Natural killer cell (primary cell): ENCODE measurements at regions not wholly inside any gene's neighbourhood (a gene's known extent, or its start where the extent isn't known, plus 50 kb on each side); places are given as distances from the start of the nearest gene placed in this dataset.

Experiments used
- ATAC-seq, 3 donors: fragments of 150-1000 bp in 2 of 3; fragments of 200-7000 bp in 1 of 3; cut with Tn5 transposase; 1 replicate in 1 of 3; 2 replicates in 2 of 3; pipeline ENCODE4 v1.10.0; 2021; ENCODE audit warnings: mild to moderate bottlenecking in 2 of 3, moderate library complexity in 2 of 3
- DNase-seq, 2 donors: peaks; one replicate each; pipeline versions ENCODE4 v3.0.0 to v3.0.0-alpha.2; 2013 to 2021; ENCODE audit warnings: mixed read lengths in 1 of 2
- H3K27ac ChIP-seq: one replicate; pipeline ENCODE4 v1.5.1; 2013; ENCODE audit warnings: mild to moderate bottlenecking, low read length
- H3K27me3 ChIP-seq: one replicate; pipeline ENCODE4 v1.6.1; 2013; ENCODE audit warnings: low read length; ENCODE audit not compliant: control insufficient read depth, insufficient read depth
- H3K36me3 ChIP-seq: one replicate; pipeline ENCODE4 v1.6.1; 2013; ENCODE audit warnings: low read length; ENCODE audit not compliant: control insufficient read depth, insufficient read depth
- H3K4me1 ChIP-seq: one replicate; pipeline ENCODE4 v1.6.1; 2013; ENCODE audit warnings: low read length; ENCODE audit not compliant: control insufficient read depth, insufficient read depth
- H3K4me3 ChIP-seq: one replicate; pipeline ENCODE4 v1.5.1; 2013; ENCODE audit warnings: low read length
- H3K9me3 ChIP-seq: one replicate; pipeline ENCODE4 v1.6.1; 2013; ENCODE audit warnings: low read length; ENCODE audit not compliant: control insufficient read depth, insufficient read depth
- H3K27ac Mint-ChIP-seq, 2 donors: one replicate each; pipeline ENCODE4 v1.8.0; 2022; ENCODE audit warnings: mild to moderate bottlenecking in 2 of 2, mixed read lengths in 2 of 2, moderate library complexity in 1 of 2
- H3K27me3 Mint-ChIP-seq, 2 donors: one replicate each; pipeline ENCODE4 v1.8.0; 2022; ENCODE audit warnings: low read depth in 2 of 2, mixed read lengths in 2 of 2
- H3K36me3 Mint-ChIP-seq: one replicate; pipeline ENCODE4 v1.8.0; 2022; ENCODE audit warnings: mixed read lengths
- H3K4me1 Mint-ChIP-seq, 2 donors: one replicate each; pipeline ENCODE4 v1.8.0; 2022; ENCODE audit warnings: mixed read lengths in 2 of 2
- H3K4me3 Mint-ChIP-seq: one replicate; pipeline ENCODE4 v1.8.0; 2022; ENCODE audit warnings: mild to moderate bottlenecking, moderate library complexity, mixed read lengths
- H3K9me3 Mint-ChIP-seq, 2 donors: one replicate each; pipeline ENCODE4 v1.8.0; 2022; ENCODE audit warnings: mixed read lengths in 2 of 2
- CTCF ChIP-seq: fragments of 200-600 bp; IDR thresholded peaks from one replicate; pipeline ENCODE4 v1.8.0; 2022; ENCODE audit warnings: antibody characterized with exemption
- WGBS: methylation state at CpG from one replicate; pipeline ENCODE4 v1.1.7; 2013; ENCODE audit warnings: missing lambda C conversion rate; ENCODE audit not compliant: insufficient coverage; 5-methylcytosine and 5-hydroxymethylcytosine counted together
- intact Hi-C: fragments of 100-400 bp; cut with micrococcal nuclease; formaldehyde crosslinking; loops from one replicate; pipeline ENCODE4 v1.14.2; 2022

GRCh38 chr15:97815835-97816234 is 144.7 kb upstream of the ARRDC4 start:
- Histone ChIP-seq H3K4me3 (no peak overlapping the region), H3K9me3 (no peaks in the 10 kb centered on the region), H3K4me1 (no peaks in the 10 kb centered on the region), H3K27me3 (no peaks in the 10 kb centered on the region), H3K27ac (no peak overlapping the region), H3K36me3 (no peaks in the 10 kb centered on the region)
- intact Hi-C loops = no loop called here
- WGBS = 92% methylated on average over 2 of the region's 2 CpGs
- TF ChIP-seq CTCF = no peak
- Mint-ChIP-seq H3K36me3 (no peaks in the 10 kb centered on the region), H3K27me3 (peaks cover 0 to 8% of the 10 kb centered on the region in 2 donors), H3K27ac (no peak overlapping the region), H3K9me3 (peaks cover 0 to 6% of the 10 kb centered on the region in 2 donors), H3K4me1 (no peaks in the 10 kb centered on the region), H3K4me3 (no peak overlapping the region)
- DNase-seq (no peak), ATAC-seq (no peak)

DNA sequence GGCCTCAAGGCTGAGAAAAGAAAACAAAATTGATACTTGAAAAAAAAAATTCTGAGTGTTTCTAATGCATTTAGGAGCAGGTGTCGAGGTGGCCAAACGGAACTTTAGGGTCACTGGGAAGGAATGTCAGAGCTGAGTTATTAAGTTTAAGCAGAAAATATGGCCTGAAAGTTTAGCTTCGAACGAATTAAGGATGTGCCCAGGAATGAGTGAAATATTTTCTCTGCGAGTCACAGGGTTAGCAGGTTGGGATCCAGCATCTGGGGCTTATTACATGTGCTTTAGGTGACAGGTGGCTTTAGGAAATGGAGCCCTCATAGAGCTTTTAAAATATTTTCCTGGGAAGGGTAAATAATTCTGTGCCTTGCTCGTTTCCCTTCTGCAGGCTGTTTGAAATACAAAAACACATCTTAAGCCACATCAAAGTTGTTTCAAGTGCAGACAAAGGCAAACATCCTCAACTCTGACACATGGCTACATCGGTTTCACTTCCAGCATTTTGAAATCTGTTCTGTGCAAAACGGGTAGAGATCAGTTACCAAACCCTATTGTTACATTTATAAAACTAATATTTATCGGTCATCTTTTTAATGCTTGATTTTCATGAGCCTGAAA is 143.1 kb upstream of the ARRDC4 start:
- WGBS = 74% methylated on average over 9 of the region's 9 CpGs
- Histone ChIP-seq H3K4me1 (no peaks in the 10 kb centered on the region), H3K4me3 (no peak overlapping the region), H3K9me3 (no peaks in the 10 kb centered on the region), H3K36me3 (no peaks in the 10 kb centered on the region), H3K27ac (no peak overlapping the region), H3K27me3 (no peaks in the 10 kb centered on the region)
- Mint-ChIP-seq H3K27me3 (peaks cover 0 to 8% of the 10 kb centered on the region in 2 donors), H3K4me3 (no peak overlapping the region), H3K4me1 (no peaks in the 10 kb centered on the region), H3K9me3 (peaks cover 0 to 5% of the 10 kb centered on the region in 2 donors), H3K36me3 (no peaks in the 10 kb centered on the region), H3K27ac (no peak overlapping the region)
- intact Hi-C loops = no loop called here
- DNase-seq = no peak
- TF ChIP-seq CTCF = no peak
- no peak for ATAC-seq

- intact Hi-C loops = no loop called here
- Histone ChIP-seq H3K9me3 (no peaks in the 10 kb centered on the region), H3K27ac (no peak overlapping the region), H3K36me3 (no peaks in the 10 kb centered on the region), H3K4me1 (no peaks in the 10 kb centered on the region), H3K4me3 (no peak overlapping the region), H3K27me3 (no peaks in the 10 kb centered on the region)
- Mint-ChIP-seq H3K27me3 (no peaks in the 10 kb centered on the region), H3K4me3 (no peak overlapping the region), H3K27ac (no peak overlapping the region), H3K9me3 (peaks cover 3 to 10% of the 10 kb centered on the region in 2 donors), H3K36me3 (no peaks in the 10 kb centered on the region), H3K4me1 (no peaks in the 10 kb centered on the region)
- WGBS = 71% methylated on average over 3 of the region's 4 CpGs
- DNase-seq (no peak), ATAC-seq (no peak)
- TF ChIP-seq CTCF = no peak
Observed at GRCh38 chr15:97836003-97836402, 124.5 kb upstream of the ARRDC4 start.

- intact Hi-C loops = no loop called here
- Mint-ChIP-seq H3K4me3 (no peak overlapping the region), H3K4me1 (no peaks in the 10 kb centered on the region), H3K9me3 (peaks cover 3 to 6% of the 10 kb centered on the region in 2 donors), H3K27me3 (no peaks in the 10 kb centered on the region), H3K27ac (no peak overlapping the region), H3K36me3 (no peaks in the 10 kb centered on the region)
- TF ChIP-seq CTCF = no peak
- ATAC-seq = no peak
- Histone ChIP-seq H3K27ac (no peak overlapping the region), H3K36me3 (no peaks in the 10 kb centered on the region), H3K9me3 (no peaks in the 10 kb centered on the region), H3K4me3 (no peak overlapping the region), H3K4me1 (no peaks in the 10 kb centered on the region), H3K27me3 (no peaks in the 10 kb centered on the region)
- WGBS = 77% methylated on average over 5 of the region's 5 CpGs
- no peak for DNase-seq
Observed at GRCh38 chr15:97837896-97838295, 122.6 kb upstream of the ARRDC4 start.
